ENCODE measurements at regions not wholly inside any gene's neighbourhood (a gene's known extent, or its start where the extent isn't known, plus 50 kb on each side); places are given as distances from the start of the nearest gene placed in this dataset.

DNA sequence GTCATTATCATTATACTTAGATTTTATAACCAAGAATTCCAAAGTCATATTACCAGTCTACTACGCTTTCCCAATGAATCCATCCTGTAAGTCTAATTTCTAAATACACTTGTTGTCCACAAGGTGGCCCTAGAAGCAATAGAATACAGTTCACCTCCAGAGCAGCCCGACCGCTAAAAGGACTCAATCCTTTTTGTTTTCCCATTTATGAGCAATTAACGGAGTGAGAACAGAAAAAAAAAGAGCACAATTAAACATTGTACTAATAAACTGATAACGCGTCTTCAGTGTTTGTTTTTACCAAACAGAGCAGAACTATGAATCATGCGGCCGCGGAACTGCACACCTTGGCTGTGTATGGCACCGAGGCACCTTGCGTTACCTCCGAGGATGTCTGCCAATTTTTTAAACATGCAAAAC is 160.7 kb upstream of the DAPK1 start:
- H3K36me3 ChIP-seq (ENCODE audit: insufficient read depth, low read length), result no peaks in the 10 kb centered on the region
- TF ChIP-seq, protein P1, sequence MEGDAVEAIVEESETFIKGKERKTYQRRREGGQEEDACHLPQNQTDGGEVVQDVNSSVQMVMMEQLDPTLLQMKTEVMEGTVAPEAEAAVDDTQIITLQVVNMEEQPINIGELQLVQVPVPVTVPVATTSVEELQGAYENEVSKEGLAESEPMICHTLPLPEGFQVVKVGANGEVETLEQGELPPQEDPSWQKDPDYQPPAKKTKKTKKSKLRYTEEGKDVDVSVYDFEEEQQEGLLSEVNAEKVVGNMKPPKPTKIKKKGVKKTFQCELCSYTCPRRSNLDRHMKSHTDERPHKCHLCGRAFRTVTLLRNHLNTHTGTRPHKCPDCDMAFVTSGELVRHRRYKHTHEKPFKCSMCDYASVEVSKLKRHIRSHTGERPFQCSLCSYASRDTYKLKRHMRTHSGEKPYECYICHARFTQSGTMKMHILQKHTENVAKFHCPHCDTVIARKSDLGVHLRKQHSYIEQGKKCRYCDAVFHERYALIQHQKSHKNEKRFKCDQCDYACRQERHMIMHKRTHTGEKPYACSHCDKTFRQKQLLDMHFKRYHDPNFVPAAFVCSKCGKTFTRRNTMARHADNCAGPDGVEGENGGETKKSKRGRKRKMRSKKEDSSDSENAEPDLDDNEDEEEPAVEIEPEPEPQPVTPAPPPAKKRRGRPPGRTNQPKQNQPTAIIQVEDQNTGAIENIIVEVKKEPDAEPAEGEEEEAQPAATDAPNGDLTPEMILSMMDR (conservative IDR thresholded peaks at IDR 0.05; ENCODE audit: low read length), result peak; percentile 87
- no peak for TF ChIP-seq EZH2phosphoT487 (IDR thresholded peaks at IDR 0.05; ENCODE audit: borderline replicate concordance, low read depth, low read length)
- H3K27ac ChIP-seq (ENCODE audit: low read depth, low read length, poor library complexity, severe bottlenecking), result no peak overlapping the region
- no peaks in the 10 kb centered on the region for H3K9me3 ChIP-seq (ENCODE audit: low read length)
- H3K4me2 ChIP-seq (ENCODE audit: low read length), result peak overlapping the region; percentile 9; the same call in 1 of the 2 replicates
- CTCF ChIA-PET (ENCODE audit: unreplicated experiment), result interaction anchor here (1.1 kb wide), 1 partner anchor 326 kb away, joined by 3 read pairs; no protein-coding TSS in a partner anchor
- H3K4me1 ChIP-seq (ENCODE audit: insufficient read depth, low read length, poor library complexity, severe bottlenecking), result no peaks in the 10 kb centered on the region
- no peaks in the 10 kb centered on the region for H3K79me2 ChIP-seq (ENCODE audit: insufficient read depth, low read depth, low read length)
- H4K20me1 ChIP-seq (ENCODE audit: insufficient read depth, low read length), result no peaks in the 10 kb centered on the region
- H3K4me3 ChIP-seq (ENCODE audit: low read depth, low read length, poor library complexity, severe bottlenecking), result no peak overlapping the region
- no TSS peak for BruUV-seq (replicated peaks)
- intact Hi-C loops (cut with micrococcal nuclease; ENCODE audit: unreplicated experiment), result loop anchor here (1.0 to 2.0 kb wide), 2 partner anchors 220 to 326 kb away; no protein-coding TSS in a partner anchor
- peak; percentile 71 for DNase-seq (ENCODE audit: low spot score)
- no peaks in the 10 kb centered on the region for H3K9me2 ChIP-seq (ENCODE audit: insufficient read depth, low read length)
- no peak overlapping the region for H2AFZ ChIP-seq (ENCODE audit: low read length)
- POLR2A ChIA-PET, result interaction anchor here (0.8 kb wide), 1 partner anchor 330 kb away, joined by 3 read pairs; no protein-coding TSS in a partner anchor

- intact Hi-C loops (cut with micrococcal nuclease; ENCODE audit: unreplicated experiment), result loop anchor here (1.0 to 2.0 kb wide), 2 partner anchors 219 to 326 kb away; no protein-coding TSS in a partner anchor
- no peak for DNase-seq (ENCODE audit: low spot score)
- Histone ChIP-seq H3K4me2 (ENCODE audit: low read length) (peak overlapping the region; percentile 9; the same call in 1 of the 2 replicates), H2AFZ (ENCODE audit: low read length) (no peak overlapping the region), H3K9me2 (ENCODE audit: insufficient read depth, low read length) (no peaks in the 10 kb centered on the region), H3K36me3 (ENCODE audit: insufficient read depth, low read length) (no peaks in the 10 kb centered on the region), H3K79me2 (ENCODE audit: insufficient read depth, low read depth, low read length) (no peaks in the 10 kb centered on the region), H3K4me3 (ENCODE audit: low read depth, low read length, poor library complexity, severe bottlenecking) (no peak overlapping the region), H3K9me3 (ENCODE audit: low read length) (no peaks in the 10 kb centered on the region), H3K27ac (ENCODE audit: low read depth, low read length, poor library complexity, severe bottlenecking) (no peak overlapping the region), H4K20me1 (ENCODE audit: insufficient read depth, low read length) (no peaks in the 10 kb centered on the region), H3K4me1 (ENCODE audit: insufficient read depth, low read length, poor library complexity, severe bottlenecking) (no peaks in the 10 kb centered on the region)
- POLR2A ChIA-PET, result interaction anchor here (0.5 to 0.8 kb wide), 4 partner anchors 180 to 1868 kb away, joined by 3 read pairs; no protein-coding TSS in a partner anchor
- CTCF ChIA-PET (ENCODE audit: unreplicated experiment), result interaction anchor here (1.1 kb wide), 1 partner anchor 325 kb away, joined by 3 read pairs; no protein-coding TSS in a partner anchor
- no TSS peak for BruUV-seq (replicated peaks)
- TF ChIP-seq, protein P1 (conservative IDR thresholded peaks at IDR 0.05; ENCODE audit: low read length), result no peak
- no peak for TF ChIP-seq EZH2phosphoT487 (IDR thresholded peaks at IDR 0.05; ENCODE audit: borderline replicate concordance, low read depth, low read length)
Observed at GRCh38 chr9:87337335-87338087, 160.2 kb upstream of the DAPK1 start.

All from OCI-LY7 (cell line).